CD14-positive monocyte (primary cell): ENCODE measurements at regions not wholly inside any gene's neighbourhood (a gene's known extent, or its start where the extent isn't known, plus 50 kb on each side); places are given as distances from the start of the nearest gene placed in this dataset.

ENCODE experiments used
- DNase-seq, 3 donors: peaks; one replicate each; pipeline ENCODE4 v3.0.0-alpha.2; 2011 to 2022
- H2AFZ ChIP-seq: 2 replicates; pipeline ENCODE4 v1.6.0; 2012; ENCODE audit warnings: mild to moderate bottlenecking, low read depth, low read length, inconsistent platforms; ENCODE audit not compliant: insufficient read depth, poor library complexity, severe bottlenecking
- H3K27ac ChIP-seq, 2 donors: 1 replicate in 1 of 2; 2 replicates in 1 of 2; pipeline ENCODE4 v1.5.1; 2012 to 2013; ENCODE audit warnings: low read length in 2 of 2, control low read depth in 1 of 2, inconsistent platforms in 1 of 2, low read depth in 1 of 2, mild to moderate bottlenecking in 1 of 2
- H3K27me3 ChIP-seq, 2 donors: one replicate each; pipeline versions ENCODE4 v1.6.0 to v1.6.1; 2011 to 2013; ENCODE audit warnings: low read length in 2 of 2; ENCODE audit not compliant: control insufficient read depth in 2 of 2, insufficient read depth in 2 of 2
- H3K36me3 ChIP-seq, 2 donors: replicated peaks in 1 of 2; 1 replicate in 1 of 2; 2 replicates in 1 of 2; pipeline versions ENCODE4 v1.5.1 to v1.6.1; 2012 to 2013; ENCODE audit warnings: low read length in 2 of 2, control low read depth in 1 of 2, inconsistent platforms in 1 of 2, mild to moderate bottlenecking in 1 of 2; ENCODE audit not compliant: insufficient read depth in 2 of 2, control insufficient read depth in 1 of 2
- H3K4me1 ChIP-seq, 2 donors: 1 replicate in 1 of 2; 2 replicates in 1 of 2; pipeline versions ENCODE4 v1.5.1 to v1.6.1; 2012 to 2013; ENCODE audit warnings: low read length in 2 of 2, control low read depth in 1 of 2, inconsistent platforms in 1 of 2, mild to moderate bottlenecking in 1 of 2, moderate library complexity in 1 of 2; ENCODE audit not compliant: insufficient read depth in 2 of 2, control insufficient read depth in 1 of 2
- H3K4me2 ChIP-seq: replicated peaks from 2 replicates; pipeline ENCODE3; 2012; ENCODE audit warnings: low read length, moderate library complexity, mild to moderate bottlenecking; ENCODE audit not compliant: poor library complexity, severe bottlenecking; ENCODE audit errors: extremely low read depth
- H3K4me3 ChIP-seq, 3 experiments: fragments of 200-600 bp in 1 of 3; sonication (generic) in 1 of 3; replicated peaks in 1 of 3; 1 replicate in 2 of 3; 2 replicates in 1 of 3; pipeline ENCODE4 v1.5.1; 2011 to 2013; ENCODE audit warnings: low read length in 3 of 3, mild to moderate bottlenecking in 3 of 3, control low read depth in 2 of 3, low read depth in 2 of 3, inconsistent platforms in 1 of 3, moderate library complexity in 1 of 3
- H3K79me2 ChIP-seq: 2 replicates; pipeline ENCODE4 v1.6.0; 2012; ENCODE audit warnings: mild to moderate bottlenecking, control low read depth, inconsistent platforms, low read length, moderate library complexity; ENCODE audit not compliant: insufficient read depth
- H3K9ac ChIP-seq: 2 replicates; pipeline ENCODE4 v1.6.0; 2017; ENCODE audit warnings: low read length, mild to moderate bottlenecking; ENCODE audit not compliant: insufficient read depth, poor library complexity, severe bottlenecking
- H3K9me3 ChIP-seq, 2 donors: replicated peaks in 1 of 2; 1 replicate in 1 of 2; 2 replicates in 1 of 2; pipeline versions ENCODE4 v1.5.1 to v1.6.1; 2012 to 2013; ENCODE audit warnings: low read length in 2 of 2, control low read depth in 1 of 2; ENCODE audit not compliant: control insufficient read depth in 1 of 2, insufficient read depth in 1 of 2
- H4K20me1 ChIP-seq: 2 replicates; pipeline ENCODE4 v1.6.0; 2012; ENCODE audit warnings: mild to moderate bottlenecking, low read length, control low read depth, moderate library complexity; ENCODE audit not compliant: insufficient read depth
- H3K27ac Mint-ChIP-seq, 7 donors: one replicate each; pipeline ENCODE4 v1.8.0; 2020; ENCODE audit warnings: mild to moderate bottlenecking in 7 of 7, mixed read lengths in 7 of 7, moderate library complexity in 6 of 7, inconsistent platforms in 2 of 7
- H3K27me3 Mint-ChIP-seq, 3 donors: one replicate each; pipeline ENCODE4 v1.8.0; 2021 to 2022; ENCODE audit warnings: low read depth in 3 of 3, mild to moderate bottlenecking in 3 of 3, mixed read lengths in 3 of 3, moderate library complexity in 3 of 3, inconsistent platforms in 1 of 3
- H3K36me3 Mint-ChIP-seq, 2 donors: one replicate each; pipeline ENCODE4 v1.8.0; 2020; ENCODE audit warnings: mixed read lengths in 2 of 2, inconsistent platforms in 1 of 2, mild to moderate bottlenecking in 1 of 2
- H3K4me1 Mint-ChIP-seq: one replicate; pipeline ENCODE4 v1.8.0; 2020; ENCODE audit warnings: mild to moderate bottlenecking, mixed read lengths
- H3K4me3 Mint-ChIP-seq, 2 donors: one replicate each; pipeline ENCODE4 v1.8.0; 2020; ENCODE audit warnings: mild to moderate bottlenecking in 2 of 2, mixed read lengths in 2 of 2, moderate library complexity in 1 of 2
- H3K9me3 Mint-ChIP-seq, 7 donors: one replicate each; pipeline ENCODE4 v1.8.0; 2020 to 2022; ENCODE audit warnings: mixed read lengths in 7 of 7, mild to moderate bottlenecking in 6 of 7, moderate library complexity in 6 of 7, inconsistent platforms in 2 of 7
- CTCF ChIP-seq: fragments of 200-600 bp; IDR thresholded peaks from one replicate; pipeline ENCODE4 v1.8.0; 2022; ENCODE audit warnings: antibody characterized with exemption, mild to moderate bottlenecking
- WGBS: methylation state at CpG from one replicate; pipeline ENCODE4 v1.1.5; 2013; ENCODE audit warnings: missing lambda C conversion rate; ENCODE audit not compliant: insufficient coverage; 5-methylcytosine and 5-hydroxymethylcytosine counted together
- intact Hi-C, 2 donors: fragments of 100-400 bp; cut with micrococcal nuclease; formaldehyde crosslinking; loops; one replicate each; pipeline versions ENCODE4 v1.15.0 to v1.15.1; 2023

GRCh38 chr2:67012165-67012564 is 385.0 kb upstream of the ETAA1 start:
- intact Hi-C loops: no loop called here
- H3K4me3 ChIP-seq: no peak overlapping the region
- peaks cover 0 to 3% (median 0%) of the 10 kb centered on the region in 3 donors for H3K27me3 Mint-ChIP-seq
- WGBS: 100% methylated on average over 1 of the region's 1 CpG
- H3K27me3 ChIP-seq: no peaks in the 10 kb centered on the region
- no peak overlapping the region for H3K4me3 Mint-ChIP-seq
- H3K36me3 ChIP-seq: no peaks in the 10 kb centered on the region
- H3K79me2 ChIP-seq: no peaks in the 10 kb centered on the region
- no peaks in the 10 kb centered on the region for H3K36me3 Mint-ChIP-seq
- no peaks in the 10 kb centered on the region for H3K4me1 ChIP-seq
- no peak overlapping the region for H3K27ac Mint-ChIP-seq
- no peaks in the 10 kb centered on the region for H4K20me1 ChIP-seq
- H3K27ac ChIP-seq: no peak overlapping the region
- H3K9me3 ChIP-seq: no peaks in the 10 kb centered on the region
- no peak overlapping the region for H3K4me2 ChIP-seq
- no peak for TF ChIP-seq CTCF
- no peak overlapping the region for H3K9ac ChIP-seq
- H3K4me1 Mint-ChIP-seq: no peaks in the 10 kb centered on the region
- no peak overlapping the region for H2AFZ ChIP-seq
- peaks cover 0 to 6% (median 3%) of the 10 kb centered on the region in 7 donors for H3K9me3 Mint-ChIP-seq
- no peak for DNase-seq

- H3K4me3 Mint-ChIP-seq: no peak overlapping the region
- WGBS: no CpG with 5 or more reads among the region's 1 CpG
- DNase-seq: no peak
These were observed 383.3 kb upstream of the ETAA1 start for GRCh38 chr2:67013821-67014220.

More at GRCh38 chr2:67013821-67014220, 383.3 kb upstream of the ETAA1 start:
- Histone ChIP-seq H2AFZ (no peak overlapping the region), H3K4me2 (no peak overlapping the region), H3K79me2 (no peaks in the 10 kb centered on the region), H3K9ac (no peak overlapping the region), H3K27me3 (no peaks in the 10 kb centered on the region), H3K4me3 (no peak overlapping the region), H3K9me3 (no peaks in the 10 kb centered on the region), H3K27ac (no peak overlapping the region), H3K36me3 (no peaks in the 10 kb centered on the region), H4K20me1 (no peaks in the 10 kb centered on the region), H3K4me1 (no peaks in the 10 kb centered on the region)
- Mint-ChIP-seq H3K4me1 (no peaks in the 10 kb centered on the region), H3K36me3 (no peaks in the 10 kb centered on the region), H3K27me3 (peaks cover 0 to 3% (median 0%) of the 10 kb centered on the region in 3 donors), H3K27ac (no peak overlapping the region), H3K9me3 (peaks cover 0 to 9% (median 3%) of the 10 kb centered on the region in 7 donors)
- no peak for TF ChIP-seq CTCF
- intact Hi-C loops: no loop called here
